ENCODE measurements at regions not wholly inside any gene's neighbourhood (a gene's known extent, or its start where the extent isn't known, plus 50 kb on each side); places are given as distances from the start of the nearest gene placed in this dataset.

- no peaks in the 10 kb centered on the region for H3K4me1 ChIP-seq
- no peak overlapping the region for H3K27ac ChIP-seq
- H3K4me3 ChIP-seq, result no peak overlapping the region
- no peaks in the 10 kb centered on the region for H3K27me3 ChIP-seq
- no peaks in the 10 kb centered on the region for H3K9me3 ChIP-seq
- H3K36me3 ChIP-seq, result no peaks in the 10 kb centered on the region
- DNase-seq (ENCODE audit: low spot score), result no peak
- TF ChIP-seq CTCF (IDR thresholded peaks at IDR 0.05), result no peak
These were observed 165.4 kb upstream of the SPOPL start for GRCh38 chr2:138336146-138336545.

- Histone ChIP-seq H3K4me1 (no peaks in the 10 kb centered on the region), H3K9me3 (no peaks in the 10 kb centered on the region)
- DNase-seq (ENCODE audit: low spot score), result no peak
These were observed 146.3 kb upstream of the SPOPL start for GRCh38 chr2:138355244-138355643.

GRCh38 chr2:138356178-138356577 is 145.4 kb upstream of the SPOPL start:
- Histone ChIP-seq H3K27me3 (no peaks in the 10 kb centered on the region), H3K9me3 (no peaks in the 10 kb centered on the region), H3K4me3 (no peak overlapping the region), H3K4me1 (no peaks in the 10 kb centered on the region), H3K36me3 (no peaks in the 10 kb centered on the region), H3K27ac (no peak overlapping the region)
- DNase-seq (ENCODE audit: low spot score), result no peak
- TF ChIP-seq CTCF (IDR thresholded peaks at IDR 0.05), result no peak

More at GRCh38 chr2:138355244-138355643, 146.3 kb upstream of the SPOPL start:
- Histone ChIP-seq H3K27me3 (no peaks in the 10 kb centered on the region), H3K4me3 (no peak overlapping the region), H3K27ac (no peak overlapping the region), H3K36me3 (no peaks in the 10 kb centered on the region)
- no peak for TF ChIP-seq CTCF (IDR thresholded peaks at IDR 0.05)

GRCh38 chr2:138359532-138359931 is 142.0 kb upstream of the SPOPL start:
- DNase-seq (ENCODE audit: low spot score), result no peak
- TF ChIP-seq CTCF (IDR thresholded peaks at IDR 0.05), result no peak
- H3K27me3 ChIP-seq, result no peaks in the 10 kb centered on the region
- H3K4me3 ChIP-seq, result no peak overlapping the region
- no peaks in the 10 kb centered on the region for H3K36me3 ChIP-seq
- H3K4me1 ChIP-seq, result no peaks in the 10 kb centered on the region
- no peaks in the 10 kb centered on the region for H3K9me3 ChIP-seq
- no peak overlapping the region for H3K27ac ChIP-seq

- no peaks in the 10 kb centered on the region for H3K36me3 ChIP-seq
- H3K27ac ChIP-seq, result no peak overlapping the region
- H3K4me1 ChIP-seq, result no peaks in the 10 kb centered on the region
- H3K9me3 ChIP-seq, result no peaks in the 10 kb centered on the region
- no peaks in the 10 kb centered on the region for H3K27me3 ChIP-seq
- DNase-seq (ENCODE audit: low spot score), result no peak
- no peak overlapping the region for H3K4me3 ChIP-seq
- TF ChIP-seq CTCF (IDR thresholded peaks at IDR 0.05), result no peak
These were observed 136.9 kb upstream of the SPOPL start for GRCh38 chr2:138364554-138365162.

- TF ChIP-seq CTCF (IDR thresholded peaks at IDR 0.05), result no peak
- Histone ChIP-seq H3K36me3 (no peaks in the 10 kb centered on the region), H3K9me3 (no peaks in the 10 kb centered on the region)
These were observed 136.0 kb upstream of the SPOPL start for GRCh38 chr2:138365581-138365980.

More at GRCh38 chr2:138365581-138365980, 136.0 kb upstream of the SPOPL start:
- no peak for DNase-seq (ENCODE audit: low spot score)
- H3K4me1 ChIP-seq, result no peaks in the 10 kb centered on the region
- H3K27ac ChIP-seq, result no peak overlapping the region
- H3K4me3 ChIP-seq, result no peak overlapping the region
- H3K27me3 ChIP-seq, result no peaks in the 10 kb centered on the region
